NB4 (cell line): ENCODE measurements at regions not wholly inside any gene's neighbourhood (a gene's known extent, or its start where the extent isn't known, plus 50 kb on each side); places are given as distances from the start of the nearest gene placed in this dataset.

Source experiments
- DNase-seq: peaks from one replicate; pipeline ENCODE4 v3.0.0; 2010; ENCODE audit warnings: low read depth
- H3K4me3 ChIP-seq: one replicate; pipeline ENCODE4 v1.5.1; 2011; ENCODE audit warnings: mild to moderate bottlenecking, low read depth, low read length, moderate library complexity
- MYC ChIP-seq: IDR thresholded peaks from 2 replicates; pipeline ENCODE4 v1.6.1; 2011; ENCODE audit warnings: low read depth, low read length
- POLR2A ChIP-seq: IDR thresholded peaks from 2 replicates; pipeline ENCODE4 v1.6.1; 2011; ENCODE audit warnings: mild to moderate bottlenecking; ENCODE audit not compliant: insufficient read length; ENCODE audit errors: extremely low read depth
- TF ChIP-seq, protein P1 (sequence below): IDR thresholded peaks from 2 replicates; pipeline ENCODE4 v1.6.1; 2011; ENCODE audit warnings: low read depth, low read length
- TF ChIP-seq, protein P2 (sequence below): IDR thresholded peaks from one replicate; pipeline ENCODE4 v1.5.1; 2012; ENCODE audit warnings: low read depth, low read length

DNA sequence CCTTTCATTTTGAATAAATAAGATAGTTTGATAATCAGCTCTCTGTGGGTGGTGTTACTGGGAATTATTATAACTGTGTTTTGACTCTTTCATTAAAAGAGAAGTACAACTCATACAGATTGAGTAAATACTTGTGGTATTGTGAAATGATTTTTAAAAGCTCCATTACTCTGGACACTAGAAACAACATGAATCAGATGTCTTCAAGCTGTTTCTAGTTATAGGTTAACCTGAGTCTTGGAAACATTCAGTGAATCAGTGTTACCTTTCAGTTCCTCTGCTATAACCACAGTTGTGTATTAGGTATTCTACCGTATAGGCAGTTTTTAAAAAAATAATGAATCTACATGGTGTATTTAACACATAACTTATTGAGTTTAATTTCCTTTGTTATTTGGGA is 128.4 kb upstream of the SSTR1 start:
- no peak for DNase-seq
- TF ChIP-seq POLR2A, result no peak
- H3K4me3 ChIP-seq, result no peak overlapping the region

DNA sequence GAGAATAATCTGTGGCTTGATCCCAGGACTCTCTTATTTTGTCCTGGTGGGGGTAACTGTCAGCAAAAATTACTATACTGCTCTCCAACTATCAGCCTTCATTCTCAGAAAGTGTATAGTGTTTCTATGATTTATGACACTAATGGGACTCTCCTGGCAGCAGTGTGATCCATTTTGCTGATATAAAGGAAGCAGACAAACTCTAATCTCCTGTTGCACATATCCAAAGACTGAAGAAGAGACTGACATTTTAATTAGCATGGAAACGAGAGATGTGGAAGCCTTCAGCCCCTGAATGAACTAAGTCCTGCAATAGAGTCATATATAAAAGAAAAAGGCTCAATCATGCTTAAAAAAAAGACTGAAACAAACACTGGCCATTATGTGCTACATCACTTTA is 127.8 kb upstream of the SSTR1 start:
- no peak for DNase-seq
- H3K4me3 ChIP-seq, result no peak overlapping the region
- TF ChIP-seq POLR2A, result no peak
- TF ChIP-seq, protein P1, sequence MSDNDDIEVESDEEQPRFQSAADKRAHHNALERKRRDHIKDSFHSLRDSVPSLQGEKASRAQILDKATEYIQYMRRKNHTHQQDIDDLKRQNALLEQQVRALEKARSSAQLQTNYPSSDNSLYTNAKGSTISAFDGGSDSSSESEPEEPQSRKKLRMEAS, result no peak
- TF ChIP-seq, protein P2, sequence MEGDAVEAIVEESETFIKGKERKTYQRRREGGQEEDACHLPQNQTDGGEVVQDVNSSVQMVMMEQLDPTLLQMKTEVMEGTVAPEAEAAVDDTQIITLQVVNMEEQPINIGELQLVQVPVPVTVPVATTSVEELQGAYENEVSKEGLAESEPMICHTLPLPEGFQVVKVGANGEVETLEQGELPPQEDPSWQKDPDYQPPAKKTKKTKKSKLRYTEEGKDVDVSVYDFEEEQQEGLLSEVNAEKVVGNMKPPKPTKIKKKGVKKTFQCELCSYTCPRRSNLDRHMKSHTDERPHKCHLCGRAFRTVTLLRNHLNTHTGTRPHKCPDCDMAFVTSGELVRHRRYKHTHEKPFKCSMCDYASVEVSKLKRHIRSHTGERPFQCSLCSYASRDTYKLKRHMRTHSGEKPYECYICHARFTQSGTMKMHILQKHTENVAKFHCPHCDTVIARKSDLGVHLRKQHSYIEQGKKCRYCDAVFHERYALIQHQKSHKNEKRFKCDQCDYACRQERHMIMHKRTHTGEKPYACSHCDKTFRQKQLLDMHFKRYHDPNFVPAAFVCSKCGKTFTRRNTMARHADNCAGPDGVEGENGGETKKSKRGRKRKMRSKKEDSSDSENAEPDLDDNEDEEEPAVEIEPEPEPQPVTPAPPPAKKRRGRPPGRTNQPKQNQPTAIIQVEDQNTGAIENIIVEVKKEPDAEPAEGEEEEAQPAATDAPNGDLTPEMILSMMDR, result no peak
- no peak for TF ChIP-seq MYC

DNA sequence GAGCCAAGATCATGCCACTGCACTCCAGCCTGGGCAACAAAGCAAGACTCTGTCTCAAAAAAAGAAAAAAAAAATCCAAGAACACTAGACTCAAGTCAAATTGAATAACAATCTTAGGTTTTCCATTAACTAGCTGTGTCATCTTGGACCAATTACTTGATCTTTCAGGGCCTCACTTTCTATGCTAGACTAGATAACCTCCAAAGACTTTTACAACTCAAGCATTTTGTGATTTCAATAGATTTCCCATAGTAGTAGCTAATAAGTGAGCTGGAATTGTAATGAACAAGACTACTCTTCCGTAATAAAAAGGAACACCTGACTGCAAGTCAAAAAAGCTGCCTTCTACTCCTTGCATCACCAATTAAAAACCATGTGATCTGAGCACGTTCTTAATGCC is 127.0 kb upstream of the SSTR1 start:
- TF ChIP-seq MYC, result no peak
- TF ChIP-seq, protein P1, result no peak
- no peak for TF ChIP-seq POLR2A
- TF ChIP-seq, protein P2, result no peak

DNA sequence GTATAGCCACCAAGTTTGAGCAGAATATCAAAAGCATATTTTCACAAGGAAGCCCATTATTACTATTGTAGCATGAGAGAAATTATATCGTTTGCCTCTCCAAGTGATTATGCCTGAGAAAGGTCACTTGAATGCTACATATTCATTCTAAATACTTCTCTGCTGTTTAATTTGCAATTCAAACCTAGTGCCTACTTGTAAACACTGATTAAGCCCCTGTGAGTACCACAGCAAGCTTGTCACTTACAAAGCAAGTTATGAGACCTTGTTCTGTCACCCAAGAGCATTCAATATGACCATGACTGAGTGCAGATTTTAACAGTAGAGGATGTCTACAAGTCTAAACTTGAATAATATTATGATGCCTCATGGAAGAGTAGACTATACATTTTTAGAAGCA is 124.7 kb upstream of the SSTR1 start:
- H3K4me3 ChIP-seq, result no peak overlapping the region
- TF ChIP-seq, protein P1, result no peak
- TF ChIP-seq POLR2A (no peak), MYC (no peak)
- TF ChIP-seq, protein P2, result no peak
- no peak for DNase-seq

More for the DNA sequence above, 127.0 kb upstream of the SSTR1 start:
- H3K4me3 ChIP-seq, result no peak overlapping the region
- DNase-seq, result no peak

DNA sequence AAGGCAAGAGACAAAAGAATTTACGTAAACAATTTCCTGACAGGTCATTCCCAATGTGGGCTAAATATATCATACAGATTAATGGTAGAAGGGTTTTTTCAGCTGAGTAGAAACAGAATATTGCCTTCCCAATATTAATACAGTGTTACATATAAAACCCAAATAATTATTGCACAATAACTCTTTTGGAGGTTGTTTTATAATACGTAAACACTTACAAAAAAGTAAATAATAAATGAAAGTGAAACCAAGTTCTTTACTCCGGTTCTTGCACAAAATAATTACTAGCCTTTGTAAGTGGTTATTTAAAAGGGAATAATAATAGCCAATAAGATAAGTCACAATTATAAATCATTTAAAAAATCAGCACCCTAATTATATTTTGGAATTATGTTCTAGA is 118.6 kb upstream of the SSTR1 start:
- no peak for TF ChIP-seq MYC
- TF ChIP-seq, protein P2, result no peak
- TF ChIP-seq, protein P1, result no peak
- TF ChIP-seq POLR2A, result no peak
- DNase-seq, result no peak
- no peak overlapping the region for H3K4me3 ChIP-seq

DNA sequence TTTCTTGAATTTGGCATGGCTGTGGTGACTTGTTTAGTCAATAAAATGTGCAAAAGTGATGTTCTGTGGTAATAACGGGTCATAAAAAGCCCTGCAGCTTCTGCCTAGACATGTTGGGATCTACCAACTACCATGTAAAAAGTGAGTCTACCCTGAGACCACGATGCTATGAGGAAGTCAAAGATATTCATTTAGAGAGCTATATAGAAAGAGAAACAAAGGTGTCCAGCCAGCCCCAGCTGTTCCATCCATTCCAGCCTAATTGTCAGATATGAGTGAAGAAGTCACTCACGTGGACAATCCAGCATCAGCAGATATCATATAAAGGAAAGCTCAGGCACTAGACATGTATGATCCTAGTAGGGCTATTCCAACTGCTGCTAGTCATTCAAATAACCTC is 117.2 kb upstream of the SSTR1 start:
- H3K4me3 ChIP-seq, result no peak overlapping the region
- DNase-seq, result no peak
- TF ChIP-seq, protein P1, result no peak
- TF ChIP-seq POLR2A (no peak), MYC (no peak)
- TF ChIP-seq, protein P2, result no peak
